ENCODE measurements at regions not wholly inside any gene's neighbourhood (a gene's known extent, or its start where the extent isn't known, plus 50 kb on each side); places are given as distances from the start of the nearest gene placed in this dataset.
"Not testable (repeated sequence)": the region's sequence is repeated elsewhere in the genome, so short reads cannot be mapped to it uniquely, and the experiment has no call there.

DNA sequence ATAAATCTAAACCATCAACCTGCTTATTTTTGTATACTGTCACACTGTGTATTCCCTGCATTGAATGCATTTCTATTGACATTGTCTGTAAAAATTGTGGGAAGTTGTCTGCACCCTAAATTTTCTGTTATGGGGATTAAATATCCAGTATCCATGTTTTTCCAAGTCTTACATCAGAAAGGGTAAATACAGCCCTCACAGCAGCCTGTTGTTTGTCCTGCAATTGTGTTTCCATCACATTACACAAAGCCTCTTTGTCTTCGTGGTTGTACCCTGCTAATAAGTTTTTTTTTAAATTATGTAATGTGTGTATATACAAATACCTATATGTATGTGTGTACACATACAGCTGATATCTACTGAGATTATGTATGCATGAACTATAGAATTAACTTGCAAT, 109.2 kb upstream of the PTPN20 start:
- CTCF ChIA-PET; POLR2A ChIA-PET; H3K27ac ChIP-seq (ENCODE audit: insufficient read depth in 1 of 2, low read depth in 1 of 2, low read length in 2 of 2, poor library complexity in 1 of 2, severe bottlenecking in 2 of 2); DNase-seq; H3K36me3 ChIP-seq (ENCODE audit: control insufficient read depth in 4 of 4, insufficient read depth in 4 of 4, low read length in 3 of 4); H3K9me3 ChIP-seq (ENCODE audit: control extremely low read depth in 1 of 5, control insufficient read depth in 4 of 5, insufficient read depth in 2 of 5, low read depth in 1 of 5, low read length in 4 of 5); H3K4me3 ChIP-seq (ENCODE audit: control insufficient read depth in 1 of 7, extremely low read depth in 1 of 7, insufficient read depth in 4 of 7, low read depth in 2 of 7, low read length in 6 of 7); H3K4me1 ChIP-seq (ENCODE audit: control extremely low read depth in 1 of 4, control insufficient read depth in 4 of 4, insufficient read depth in 4 of 4, low read length in 3 of 4); H3K27me3 ChIP-seq (replicated peaks in 2 of 5; ENCODE audit: control insufficient read depth in 4 of 5, insufficient read depth in 5 of 5, low read length in 4 of 5): not testable (repeated sequence)
- WGBS (ENCODE audit: insufficient coverage), result no CpG with 5 or more reads among the region's 1 CpG

GRCh38 chr10:46803082-46803481, 108.1 kb upstream of the PTPN20 start:
- H3K4me3 ChIP-seq (ENCODE audit: control insufficient read depth in 1 of 7, extremely low read depth in 1 of 7, insufficient read depth in 4 of 7, low read depth in 2 of 7, low read length in 6 of 7); DNase-seq; H3K27me3 ChIP-seq (replicated peaks in 2 of 5; ENCODE audit: control insufficient read depth in 4 of 5, insufficient read depth in 5 of 5, low read length in 4 of 5); H3K36me3 ChIP-seq (ENCODE audit: control insufficient read depth in 4 of 4, insufficient read depth in 4 of 4, low read length in 3 of 4); H3K4me1 ChIP-seq (ENCODE audit: control extremely low read depth in 1 of 4, control insufficient read depth in 4 of 4, insufficient read depth in 4 of 4, low read length in 3 of 4); CTCF ChIA-PET; POLR2A ChIA-PET; H3K9me3 ChIP-seq (ENCODE audit: control extremely low read depth in 1 of 5, control insufficient read depth in 4 of 5, insufficient read depth in 2 of 5, low read depth in 1 of 5, low read length in 4 of 5); H3K27ac ChIP-seq (ENCODE audit: insufficient read depth in 1 of 2, low read depth in 1 of 2, low read length in 2 of 2, poor library complexity in 1 of 2, severe bottlenecking in 2 of 2): not testable (repeated sequence)
- WGBS (ENCODE audit: insufficient coverage), result no CpG with 5 or more reads among the region's 1 CpG

- H3K27me3 ChIP-seq (replicated peaks in 2 of 5; ENCODE audit: control insufficient read depth in 4 of 5, insufficient read depth in 5 of 5, low read length in 4 of 5); CTCF ChIA-PET; H3K4me1 ChIP-seq (ENCODE audit: control extremely low read depth in 1 of 4, control insufficient read depth in 4 of 4, insufficient read depth in 4 of 4, low read length in 3 of 4); H3K9me3 ChIP-seq (ENCODE audit: control extremely low read depth in 1 of 5, control insufficient read depth in 4 of 5, insufficient read depth in 2 of 5, low read depth in 1 of 5, low read length in 4 of 5); POLR2A ChIA-PET; H3K36me3 ChIP-seq (ENCODE audit: control insufficient read depth in 4 of 4, insufficient read depth in 4 of 4, low read length in 3 of 4); H3K27ac ChIP-seq (ENCODE audit: insufficient read depth in 1 of 2, low read depth in 1 of 2, low read length in 2 of 2, poor library complexity in 1 of 2, severe bottlenecking in 2 of 2); DNase-seq; H3K4me3 ChIP-seq (ENCODE audit: control insufficient read depth in 1 of 7, extremely low read depth in 1 of 7, insufficient read depth in 4 of 7, low read depth in 2 of 7, low read length in 6 of 7): not testable (repeated sequence)
- WGBS (ENCODE audit: insufficient coverage), result no CpG with 5 or more reads among the region's 3 CpGs
These were observed 101.0 kb upstream of the PTPN20 start for GRCh38 chr10:46810222-46810621.

DNA sequence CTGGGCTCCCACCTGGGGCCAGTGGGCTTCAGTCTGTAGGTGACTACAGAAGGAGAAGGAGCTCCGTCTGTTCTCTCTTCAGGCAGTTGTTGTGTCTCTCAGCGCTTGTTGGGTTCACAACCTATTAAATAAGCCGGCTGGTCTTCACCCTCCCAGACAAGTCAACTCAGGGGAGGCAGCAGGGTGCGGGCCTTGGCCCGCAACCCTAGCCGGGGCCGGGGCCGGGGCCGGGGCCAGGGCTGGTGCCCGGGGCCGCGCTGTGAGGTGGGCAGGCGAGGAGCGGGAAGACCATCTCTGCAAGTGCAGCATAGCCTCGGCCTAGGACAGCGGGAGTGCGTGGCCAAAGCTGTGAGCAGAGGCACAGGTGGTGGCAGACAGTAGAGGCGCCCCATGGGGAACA, 95.1 kb upstream of the PTPN20 start:
- H3K27ac ChIP-seq (ENCODE audit: insufficient read depth in 1 of 2, low read depth in 1 of 2, low read length in 2 of 2, poor library complexity in 1 of 2, severe bottlenecking in 2 of 2); H3K27me3 ChIP-seq (replicated peaks in 2 of 5; ENCODE audit: control insufficient read depth in 4 of 5, insufficient read depth in 5 of 5, low read length in 4 of 5); POLR2A ChIA-PET; DNase-seq; H3K4me1 ChIP-seq (ENCODE audit: control extremely low read depth in 1 of 4, control insufficient read depth in 4 of 4, insufficient read depth in 4 of 4, low read length in 3 of 4); H3K4me3 ChIP-seq (ENCODE audit: control insufficient read depth in 1 of 7, extremely low read depth in 1 of 7, insufficient read depth in 4 of 7, low read depth in 2 of 7, low read length in 6 of 7); H3K36me3 ChIP-seq (ENCODE audit: control insufficient read depth in 4 of 4, insufficient read depth in 4 of 4, low read length in 3 of 4); H3K9me3 ChIP-seq (ENCODE audit: control extremely low read depth in 1 of 5, control insufficient read depth in 4 of 5, insufficient read depth in 2 of 5, low read depth in 1 of 5, low read length in 4 of 5); CTCF ChIA-PET: not testable (repeated sequence)
- WGBS (ENCODE audit: insufficient coverage), result no CpG with 5 or more reads among the region's 18 CpGs

DNA sequence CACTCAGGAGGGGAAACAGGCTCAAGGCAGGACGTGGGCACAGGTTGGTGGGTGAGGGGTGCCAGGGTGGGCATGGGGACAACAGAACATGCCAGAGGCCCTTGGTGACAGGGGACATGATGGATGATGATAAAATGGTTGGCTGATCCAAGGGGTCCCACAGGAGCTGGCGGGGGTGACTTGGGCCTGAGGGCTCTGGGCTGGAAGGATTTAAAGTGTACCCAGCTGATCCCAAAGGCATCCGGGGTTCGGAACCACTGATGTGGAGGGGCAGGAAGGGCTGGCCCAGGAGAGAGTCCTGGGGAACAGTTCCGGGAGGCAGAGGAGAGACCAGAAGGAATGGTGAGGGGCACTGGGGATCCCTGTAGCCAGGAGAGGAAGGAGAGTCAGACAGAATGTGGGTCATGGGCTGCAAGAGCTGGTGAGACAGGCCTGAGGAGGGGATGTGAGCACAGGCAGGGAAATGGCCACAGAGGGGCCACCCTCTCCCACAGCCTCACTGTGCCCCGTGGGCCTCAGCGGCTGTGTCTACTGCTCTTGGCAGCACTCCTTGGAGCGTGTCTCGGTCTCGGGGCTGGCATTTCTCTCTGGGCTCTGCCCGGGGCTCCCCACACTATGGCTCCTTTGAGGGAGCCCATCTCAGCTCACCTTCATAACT, 70.7 kb upstream of the PTPN20 start:
- WGBS (ENCODE audit: insufficient coverage), result 100% methylated on average over 1 of the region's 11 CpGs
- H3K9me3 ChIP-seq (ENCODE audit: control extremely low read depth in 1 of 5, control insufficient read depth in 4 of 5, insufficient read depth in 2 of 5, low read depth in 1 of 5, low read length in 4 of 5); H3K4me1 ChIP-seq (ENCODE audit: control extremely low read depth in 1 of 4, control insufficient read depth in 4 of 4, insufficient read depth in 4 of 4, low read length in 3 of 4); CTCF ChIA-PET; DNase-seq; POLR2A ChIA-PET; H3K27ac ChIP-seq (ENCODE audit: insufficient read depth in 1 of 2, low read depth in 1 of 2, low read length in 2 of 2, poor library complexity in 1 of 2, severe bottlenecking in 2 of 2); H3K4me3 ChIP-seq (ENCODE audit: control insufficient read depth in 1 of 7, extremely low read depth in 1 of 7, insufficient read depth in 4 of 7, low read depth in 2 of 7, low read length in 6 of 7); H3K36me3 ChIP-seq (ENCODE audit: control insufficient read depth in 4 of 4, insufficient read depth in 4 of 4, low read length in 3 of 4); H3K27me3 ChIP-seq (replicated peaks in 2 of 5; ENCODE audit: control insufficient read depth in 4 of 5, insufficient read depth in 5 of 5, low read length in 4 of 5): not testable (repeated sequence)

DNA sequence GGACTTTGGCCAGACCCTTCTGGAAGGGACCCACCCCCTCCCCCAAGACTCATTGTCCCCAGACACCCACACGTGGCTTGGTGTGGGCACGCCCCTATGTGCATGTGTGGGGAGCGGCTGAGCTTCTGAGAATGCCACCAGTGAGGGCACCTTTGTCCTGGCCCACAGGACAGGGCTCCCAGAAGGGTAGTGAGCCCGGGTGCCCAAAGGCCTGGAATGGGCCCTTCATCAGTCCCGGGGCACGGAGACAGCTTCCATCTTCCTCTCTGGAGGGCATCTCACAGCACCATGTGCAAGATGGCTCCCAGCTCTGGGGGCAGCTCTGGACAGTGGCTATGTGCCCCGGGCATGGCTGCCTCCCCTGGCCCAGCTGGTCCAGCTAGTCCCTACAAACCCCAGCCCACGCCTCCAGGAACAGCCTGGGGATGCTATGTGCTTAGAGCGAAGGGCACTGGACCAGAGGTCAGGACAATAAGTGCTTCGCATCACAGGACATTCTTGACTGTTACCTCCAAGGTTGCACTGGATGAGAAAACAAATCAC, 70.1 kb upstream of the PTPN20 start:
- H3K4me3 ChIP-seq (ENCODE audit: control insufficient read depth in 1 of 7, extremely low read depth in 1 of 7, insufficient read depth in 4 of 7, low read depth in 2 of 7, low read length in 6 of 7); H3K9me3 ChIP-seq (ENCODE audit: control extremely low read depth in 1 of 5, control insufficient read depth in 4 of 5, insufficient read depth in 2 of 5, low read depth in 1 of 5, low read length in 4 of 5); H3K27me3 ChIP-seq (replicated peaks in 2 of 5; ENCODE audit: control insufficient read depth in 4 of 5, insufficient read depth in 5 of 5, low read length in 4 of 5); CTCF ChIA-PET; H3K36me3 ChIP-seq (ENCODE audit: control insufficient read depth in 4 of 4, insufficient read depth in 4 of 4, low read length in 3 of 4); H3K4me1 ChIP-seq (ENCODE audit: control extremely low read depth in 1 of 4, control insufficient read depth in 4 of 4, insufficient read depth in 4 of 4, low read length in 3 of 4); H3K27ac ChIP-seq (ENCODE audit: insufficient read depth in 1 of 2, low read depth in 1 of 2, low read length in 2 of 2, poor library complexity in 1 of 2, severe bottlenecking in 2 of 2); DNase-seq; POLR2A ChIA-PET: not testable (repeated sequence)
- WGBS (ENCODE audit: insufficient coverage), result no CpG with 5 or more reads among the region's 10 CpGs

GRCh38 chr10:46845194-46845593, 66.0 kb upstream of the PTPN20 start:
- POLR2A ChIA-PET; H3K36me3 ChIP-seq (ENCODE audit: control insufficient read depth in 4 of 4, insufficient read depth in 4 of 4, low read length in 3 of 4); H3K27ac ChIP-seq (ENCODE audit: insufficient read depth in 1 of 2, low read depth in 1 of 2, low read length in 2 of 2, poor library complexity in 1 of 2, severe bottlenecking in 2 of 2); H3K4me3 ChIP-seq (ENCODE audit: control insufficient read depth in 1 of 7, extremely low read depth in 1 of 7, insufficient read depth in 4 of 7, low read depth in 2 of 7, low read length in 6 of 7); DNase-seq; H3K9me3 ChIP-seq (ENCODE audit: control extremely low read depth in 1 of 5, control insufficient read depth in 4 of 5, insufficient read depth in 2 of 5, low read depth in 1 of 5, low read length in 4 of 5); H3K27me3 ChIP-seq (replicated peaks in 2 of 5; ENCODE audit: control insufficient read depth in 4 of 5, insufficient read depth in 5 of 5, low read length in 4 of 5); CTCF ChIA-PET; H3K4me1 ChIP-seq (ENCODE audit: control extremely low read depth in 1 of 4, control insufficient read depth in 4 of 4, insufficient read depth in 4 of 4, low read length in 3 of 4): not testable (repeated sequence)
- no CpG with 5 or more reads among the region's 2 CpGs for WGBS (ENCODE audit: insufficient coverage)

Measured in common myeloid progenitor, CD34-positive (primary cell).